Gastrocnemius medialis (tissue), 4 donors: ENCODE measurements at regions not wholly inside any gene's neighbourhood (a gene's known extent, or its start where the extent isn't known, plus 50 kb on each side); places are given as distances from the start of the nearest gene placed in this dataset.

ENCODE experiments used
- CTCF ChIP-seq, 5 experiments: fragments of 450-650 bp in 3 of 5; fragments of 200-600 bp in 2 of 5; sonication (generic) in 2 of 5; IDR thresholded peaks in 4 of 5; conservative IDR thresholded peaks in 1 of 5; 1 replicate in 4 of 5; 2 replicates in 1 of 5; pipeline ENCODE4 v1.5.1; 2016 to 2019; ENCODE audit warnings: antibody characterized with exemption in 5 of 5, mild to moderate bottlenecking in 3 of 5, moderate library complexity in 3 of 5
- POLR2A ChIP-seq, 2 donors: fragments of 450-650 bp; IDR thresholded peaks; one replicate each; pipeline ENCODE4 v1.6.1; 2017; ENCODE audit warnings: antibody characterized with exemption in 2 of 2, mild to moderate bottlenecking in 2 of 2, moderate library complexity in 2 of 2

GRCh38 chr6:142648036-142648451 lies 296.9 kb downstream of the HIVEP2 start:
- TF ChIP-seq CTCF (IDR thresholded peaks at IDR 0.05 in 4 of 5, conservative IDR thresholded peaks at IDR 0.05 in 1 of 5) (no peak), POLR2A (IDR thresholded peaks at IDR 0.05) (no peak)
